ENCODE measurements at regions not wholly inside any gene's neighbourhood (a gene's known extent, or its start where the extent isn't known, plus 50 kb on each side); places are given as distances from the start of the nearest gene placed in this dataset.

DNA sequence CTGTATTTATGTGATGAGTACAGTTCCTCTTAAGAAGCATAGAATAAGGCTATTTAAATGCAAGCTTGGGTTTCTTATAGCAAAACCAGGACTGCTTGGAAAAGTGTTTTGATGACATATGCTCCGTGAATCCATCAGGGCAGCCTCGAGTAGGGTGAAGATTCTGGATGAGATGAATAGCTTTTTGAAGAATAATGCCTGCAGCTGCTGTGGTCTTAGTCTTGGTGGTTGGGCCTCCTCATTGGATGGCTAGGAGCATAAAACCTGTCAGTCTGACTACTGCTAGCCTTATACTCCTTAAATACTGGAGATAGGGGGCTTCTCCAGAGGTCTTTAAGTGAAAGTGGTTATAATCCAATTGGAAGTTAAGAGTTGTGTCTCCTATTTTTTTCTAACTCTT lies 704.3 kb downstream of the FGF9 start:
- in situ Hi-C loops (cut with MboI; ENCODE audit: low pct_unique_long_range_greater_than_20kb, low sequenced_read_pairs, unreplicated experiment), result no loop called here
- DNase-seq (ENCODE audit: low spot score), result no peak
- TF ChIP-seq, protein P1, sequence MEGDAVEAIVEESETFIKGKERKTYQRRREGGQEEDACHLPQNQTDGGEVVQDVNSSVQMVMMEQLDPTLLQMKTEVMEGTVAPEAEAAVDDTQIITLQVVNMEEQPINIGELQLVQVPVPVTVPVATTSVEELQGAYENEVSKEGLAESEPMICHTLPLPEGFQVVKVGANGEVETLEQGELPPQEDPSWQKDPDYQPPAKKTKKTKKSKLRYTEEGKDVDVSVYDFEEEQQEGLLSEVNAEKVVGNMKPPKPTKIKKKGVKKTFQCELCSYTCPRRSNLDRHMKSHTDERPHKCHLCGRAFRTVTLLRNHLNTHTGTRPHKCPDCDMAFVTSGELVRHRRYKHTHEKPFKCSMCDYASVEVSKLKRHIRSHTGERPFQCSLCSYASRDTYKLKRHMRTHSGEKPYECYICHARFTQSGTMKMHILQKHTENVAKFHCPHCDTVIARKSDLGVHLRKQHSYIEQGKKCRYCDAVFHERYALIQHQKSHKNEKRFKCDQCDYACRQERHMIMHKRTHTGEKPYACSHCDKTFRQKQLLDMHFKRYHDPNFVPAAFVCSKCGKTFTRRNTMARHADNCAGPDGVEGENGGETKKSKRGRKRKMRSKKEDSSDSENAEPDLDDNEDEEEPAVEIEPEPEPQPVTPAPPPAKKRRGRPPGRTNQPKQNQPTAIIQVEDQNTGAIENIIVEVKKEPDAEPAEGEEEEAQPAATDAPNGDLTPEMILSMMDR (IDR thresholded peaks at IDR 0.05; ENCODE audit: extremely low read depth, insufficient read depth, missing control alignments), result no peak

DNA sequence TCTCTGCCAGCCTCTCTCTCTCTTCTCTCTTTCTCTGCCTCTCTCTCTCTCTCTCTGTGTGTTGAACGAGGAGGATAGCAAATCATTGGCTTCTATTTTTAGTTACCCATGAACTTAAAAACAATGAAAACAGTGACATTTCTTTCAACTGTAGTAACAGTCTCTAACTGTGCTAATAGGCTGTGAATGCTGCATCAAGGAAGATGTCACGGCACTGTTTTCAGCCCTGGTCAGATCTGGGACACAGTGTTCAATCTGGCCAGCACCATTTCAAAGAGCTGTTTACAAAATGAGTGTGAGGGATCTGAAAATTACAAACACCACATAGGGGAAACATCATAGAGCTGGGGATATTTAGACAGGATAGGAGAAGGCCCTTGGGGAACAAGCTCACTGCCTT lies 717.0 kb downstream of the FGF9 start:
- in situ Hi-C loops (cut with MboI; ENCODE audit: low pct_unique_long_range_greater_than_20kb, low sequenced_read_pairs, unreplicated experiment), result no loop called here
- DNase-seq (ENCODE audit: low spot score), result no peak
- TF ChIP-seq, protein P1 (IDR thresholded peaks at IDR 0.05; ENCODE audit: extremely low read depth, insufficient read depth, missing control alignments), result no peak

DNA sequence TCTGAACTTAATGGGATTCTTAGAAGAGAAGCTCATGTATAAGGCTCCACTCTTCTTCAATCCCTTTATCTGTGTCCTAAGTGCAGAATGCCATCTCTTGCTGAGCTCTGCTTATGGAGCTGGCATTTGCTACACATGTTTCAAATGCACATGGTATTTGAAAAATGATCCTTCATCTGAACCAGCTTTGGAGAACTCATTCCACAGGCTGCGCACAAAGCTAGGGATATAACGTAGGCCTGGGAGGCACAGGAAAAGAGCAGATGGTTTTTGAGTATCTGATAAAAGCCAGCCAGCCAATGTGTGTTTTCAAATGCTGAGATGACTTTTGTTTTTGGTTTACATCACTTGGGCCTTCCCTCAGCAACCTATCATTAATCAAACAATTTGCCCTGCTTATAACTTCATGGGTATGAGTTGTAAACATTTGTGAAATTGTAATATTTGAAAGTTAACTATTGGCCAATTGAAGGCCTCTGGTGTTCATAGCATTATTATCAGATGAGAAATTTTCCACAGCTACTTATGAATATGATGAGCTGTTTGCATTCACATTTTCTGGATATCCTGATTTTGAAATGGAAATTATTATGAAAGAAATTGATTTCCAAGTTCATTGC lies 729.0 kb downstream of the FGF9 start:
- in situ Hi-C loops (cut with MboI; ENCODE audit: low pct_unique_long_range_greater_than_20kb, low sequenced_read_pairs, unreplicated experiment), result no loop called here
- no peak for DNase-seq (ENCODE audit: low spot score)

DNA sequence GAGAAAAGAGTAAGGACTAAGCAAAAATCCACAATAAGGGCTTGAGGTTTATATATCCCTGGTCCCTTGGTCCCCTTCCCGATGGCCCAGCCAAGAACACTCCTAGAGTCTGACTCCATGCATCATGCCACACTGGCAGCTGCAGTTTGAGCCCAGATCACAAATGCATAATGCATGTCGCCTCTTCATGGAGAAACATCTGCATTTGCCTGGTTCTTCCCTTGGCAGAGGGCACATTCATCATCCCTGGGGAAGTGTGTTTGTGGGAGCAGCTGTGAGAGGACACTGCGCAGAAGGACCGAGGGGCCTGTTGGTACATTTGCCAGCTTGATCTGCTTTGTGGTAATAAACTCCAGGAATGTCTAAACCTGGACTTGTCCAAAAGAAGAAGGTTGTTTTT lies 731.8 kb downstream of the FGF9 start:
- DNase-seq (ENCODE audit: low spot score), result no peak
- in situ Hi-C loops (cut with MboI; ENCODE audit: low pct_unique_long_range_greater_than_20kb, low sequenced_read_pairs, unreplicated experiment), result no loop called here
- TF ChIP-seq, protein P1 (IDR thresholded peaks at IDR 0.05; ENCODE audit: extremely low read depth, insufficient read depth, missing control alignments), result no peak

More for the DNA sequence above, 729.0 kb downstream of the FGF9 start:
- TF ChIP-seq, protein P1 (IDR thresholded peaks at IDR 0.05; ENCODE audit: extremely low read depth, insufficient read depth, missing control alignments), result no peak

DNA sequence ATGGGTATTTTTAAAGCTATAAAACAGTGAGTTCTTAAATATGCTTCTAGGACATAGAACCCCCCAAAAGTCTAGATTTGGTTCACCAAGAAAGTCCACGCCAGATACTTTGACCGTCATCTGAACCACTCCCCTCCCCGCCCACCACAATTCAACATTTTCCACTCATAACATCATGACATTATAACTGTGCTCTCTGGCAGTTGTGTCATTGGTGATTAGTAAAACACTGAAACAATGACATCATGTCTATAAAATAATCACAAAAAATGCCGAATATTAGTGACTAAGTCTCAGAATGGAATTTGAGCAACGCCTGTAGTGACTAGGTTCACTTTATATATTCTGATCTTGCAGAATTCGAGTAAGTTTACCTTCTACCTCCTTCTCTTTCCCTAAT lies 732.3 kb downstream of the FGF9 start:
- TF ChIP-seq, protein P1 (IDR thresholded peaks at IDR 0.05; ENCODE audit: extremely low read depth, insufficient read depth, missing control alignments), result no peak
- in situ Hi-C loops (cut with MboI; ENCODE audit: low pct_unique_long_range_greater_than_20kb, low sequenced_read_pairs, unreplicated experiment), result no loop called here
- DNase-seq (ENCODE audit: low spot score), result no peak

DNA sequence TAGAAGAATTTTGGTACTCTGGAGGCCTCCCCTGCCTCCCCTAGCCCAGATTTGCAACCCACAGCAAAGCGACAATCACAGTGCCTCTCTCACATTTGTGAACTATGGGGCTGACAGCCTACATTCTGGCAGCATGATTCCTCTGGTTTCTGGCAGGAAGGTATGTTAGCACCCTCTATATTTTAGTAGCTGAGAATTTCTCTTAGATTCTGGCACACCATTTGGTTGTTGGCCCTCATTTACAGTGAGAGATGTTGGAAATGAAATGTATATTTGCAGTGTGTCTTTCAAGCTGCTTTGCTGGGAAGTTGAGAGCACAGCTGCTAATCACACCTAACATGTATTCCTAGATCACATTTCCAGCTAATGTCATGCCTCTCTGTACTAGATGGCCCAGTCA lies 735.0 kb downstream of the FGF9 start:
- TF ChIP-seq, protein P1 (IDR thresholded peaks at IDR 0.05; ENCODE audit: extremely low read depth, insufficient read depth, missing control alignments), result no peak
- DNase-seq (ENCODE audit: low spot score), result no peak
- in situ Hi-C loops (cut with MboI; ENCODE audit: low pct_unique_long_range_greater_than_20kb, low sequenced_read_pairs, unreplicated experiment), result no loop called here

Measured in GM13977 (cell line).